ENCODE measurements at regions not wholly inside any gene's neighbourhood (a gene's known extent, or its start where the extent isn't known, plus 50 kb on each side); places are given as distances from the start of the nearest gene placed in this dataset.

DNA sequence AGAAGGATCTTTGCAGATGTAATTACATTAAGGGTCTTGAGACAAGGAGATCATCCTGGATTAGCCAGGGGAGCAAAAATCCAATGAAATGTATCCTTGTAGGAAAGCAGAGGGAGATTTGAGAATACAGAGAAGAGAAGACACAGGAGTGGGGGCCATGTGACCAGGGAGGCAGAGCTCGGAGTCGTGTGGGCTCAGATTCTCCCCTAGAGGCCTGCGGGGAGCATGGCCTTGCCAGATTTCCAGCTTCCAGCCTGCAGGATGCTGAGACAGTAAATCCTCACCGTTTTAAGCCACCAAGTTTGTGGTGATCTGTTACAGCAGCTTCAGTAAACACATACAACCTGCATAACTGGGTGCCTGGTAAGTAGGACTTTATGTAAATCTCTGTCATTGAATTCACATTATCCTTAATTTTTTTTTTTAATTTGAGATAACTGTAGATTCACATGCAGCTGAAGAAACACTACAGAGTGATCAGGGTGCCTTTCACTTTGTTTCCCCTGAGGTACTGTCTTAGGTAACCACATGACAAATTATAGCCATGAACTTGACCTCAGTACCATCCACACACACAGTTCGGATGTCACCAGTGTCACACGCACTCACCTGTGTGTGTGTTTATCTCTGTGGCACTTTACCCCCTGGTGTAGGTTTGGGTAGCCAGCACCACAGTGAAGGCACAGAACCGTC, 138.4 kb upstream of the HDAC4 start:
- no peak for DNase-seq

DNA sequence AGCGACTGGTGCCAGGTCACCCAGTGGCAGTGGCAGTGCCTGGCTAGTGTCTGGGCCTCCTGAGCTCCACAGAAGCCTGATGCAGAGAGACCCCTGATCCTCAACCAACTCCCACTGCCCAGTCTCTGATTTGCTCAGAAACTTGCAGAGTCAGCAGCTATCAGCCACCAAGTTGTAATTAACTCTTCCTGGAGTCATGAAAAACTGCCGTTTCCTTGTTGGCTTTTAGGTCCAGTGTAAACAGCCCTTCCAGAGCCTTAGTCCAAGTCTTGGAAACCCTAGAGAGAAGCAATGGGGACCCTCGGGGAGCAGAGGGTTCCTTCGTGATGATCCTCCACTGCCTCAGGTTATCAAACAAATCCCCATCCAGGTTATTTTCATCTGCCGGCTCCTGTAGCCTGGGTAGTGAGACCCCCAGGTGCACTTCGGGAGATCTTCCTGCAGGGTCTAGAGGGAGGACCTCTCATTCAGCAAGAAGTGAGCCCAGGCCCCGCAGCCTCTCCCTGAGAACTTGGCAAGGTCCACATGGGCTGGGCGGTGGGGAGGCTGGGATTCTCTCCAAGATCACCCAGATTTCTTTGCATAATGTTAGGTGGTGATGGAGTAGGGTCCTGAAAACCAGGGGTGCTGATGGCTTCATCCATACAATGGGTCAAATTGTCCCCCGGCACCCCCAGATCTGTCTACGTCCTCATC, 137.7 kb upstream of the HDAC4 start:
- no peak for DNase-seq

DNA sequence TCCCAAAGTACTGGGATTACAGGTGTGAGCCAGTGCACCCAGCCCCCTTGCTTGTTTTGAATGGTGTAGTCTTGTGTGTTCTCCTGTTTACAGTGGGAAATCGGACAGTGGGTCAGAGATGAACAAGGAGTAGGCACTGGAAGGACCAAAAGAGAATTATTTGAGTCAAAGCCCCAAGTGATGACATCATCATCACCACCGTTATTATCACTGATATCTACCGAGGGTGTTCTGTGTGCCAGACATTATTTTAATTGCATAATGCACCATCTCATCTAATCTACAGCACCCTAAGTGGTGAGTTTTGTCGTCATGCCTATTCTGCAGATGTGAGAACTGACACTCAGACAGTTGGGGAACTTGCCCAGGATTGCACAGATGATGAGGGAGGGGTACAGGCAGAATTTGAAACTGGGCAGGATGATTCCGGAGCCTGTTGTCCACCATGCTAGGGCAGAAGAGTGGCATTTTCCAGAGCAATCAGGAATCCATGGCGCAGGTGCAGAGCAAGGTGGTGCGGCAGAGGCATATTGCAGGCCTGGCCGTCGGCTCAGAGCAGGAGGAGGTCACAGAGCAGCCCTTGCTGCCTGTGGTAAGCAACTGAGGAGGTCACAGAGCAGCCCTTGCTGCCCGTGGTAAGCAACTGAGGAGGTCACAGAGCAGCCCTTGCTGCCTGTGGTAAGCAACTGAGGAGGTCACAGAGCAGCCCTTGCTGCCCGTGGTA, 137.0 kb upstream of the HDAC4 start:
- no peak for DNase-seq

DNA sequence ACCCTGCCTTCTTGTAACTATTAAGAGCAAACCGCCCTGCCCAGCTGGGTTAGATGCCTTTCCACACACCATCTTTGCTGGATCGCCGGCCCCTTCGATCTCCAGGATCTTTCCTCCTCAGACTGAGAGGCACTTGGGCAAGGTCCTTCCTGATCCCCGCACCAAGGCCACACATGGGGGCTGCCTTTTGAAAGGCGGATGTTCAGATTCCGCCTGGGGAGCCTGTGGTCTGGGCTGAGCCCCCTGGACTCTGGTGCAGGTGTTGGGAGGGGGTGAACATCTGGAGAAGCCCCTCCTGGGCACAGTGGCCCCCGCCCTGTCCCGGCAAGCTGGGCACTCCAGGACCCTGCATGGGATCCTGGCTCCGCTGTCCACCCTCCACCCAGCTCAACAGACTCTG, 135.4 kb upstream of the HDAC4 start:
- DNase-seq: no peak

DNA sequence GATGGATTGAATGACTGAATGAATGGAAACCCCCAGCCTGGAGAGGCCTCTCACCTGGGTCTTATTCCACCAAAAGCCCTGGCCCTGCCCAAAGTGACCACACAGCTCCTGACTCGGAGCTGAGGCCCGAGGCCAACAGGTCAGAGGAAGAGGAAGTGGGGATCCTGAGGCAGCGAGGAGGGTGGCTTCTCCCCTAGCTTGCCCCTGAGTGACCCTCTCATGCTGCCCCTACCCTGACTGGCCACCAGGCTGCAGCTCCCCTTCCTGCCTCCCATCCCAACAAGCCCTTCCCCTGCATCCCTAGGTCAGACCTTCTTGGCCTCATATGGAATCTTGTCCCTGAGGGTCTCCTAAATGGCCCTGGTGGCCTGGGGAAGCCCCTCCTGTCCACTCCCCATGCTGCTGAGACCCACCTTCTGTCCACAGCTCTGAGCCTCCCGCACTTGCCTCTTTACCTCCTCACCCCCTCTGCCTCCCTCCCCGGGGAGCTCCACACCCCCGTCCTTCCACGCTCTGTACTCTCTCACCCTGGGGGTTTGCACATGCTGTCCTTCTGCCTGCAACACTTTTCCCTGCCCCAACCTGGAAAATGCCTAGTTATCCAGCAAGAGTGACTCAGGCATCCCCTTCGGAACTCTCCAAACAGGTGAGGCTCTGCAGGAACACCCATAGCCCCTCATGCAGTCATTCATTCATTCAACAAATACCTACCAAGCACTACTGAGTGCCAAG, 134.8 kb upstream of the HDAC4 start:
- no peak for DNase-seq

DNA sequence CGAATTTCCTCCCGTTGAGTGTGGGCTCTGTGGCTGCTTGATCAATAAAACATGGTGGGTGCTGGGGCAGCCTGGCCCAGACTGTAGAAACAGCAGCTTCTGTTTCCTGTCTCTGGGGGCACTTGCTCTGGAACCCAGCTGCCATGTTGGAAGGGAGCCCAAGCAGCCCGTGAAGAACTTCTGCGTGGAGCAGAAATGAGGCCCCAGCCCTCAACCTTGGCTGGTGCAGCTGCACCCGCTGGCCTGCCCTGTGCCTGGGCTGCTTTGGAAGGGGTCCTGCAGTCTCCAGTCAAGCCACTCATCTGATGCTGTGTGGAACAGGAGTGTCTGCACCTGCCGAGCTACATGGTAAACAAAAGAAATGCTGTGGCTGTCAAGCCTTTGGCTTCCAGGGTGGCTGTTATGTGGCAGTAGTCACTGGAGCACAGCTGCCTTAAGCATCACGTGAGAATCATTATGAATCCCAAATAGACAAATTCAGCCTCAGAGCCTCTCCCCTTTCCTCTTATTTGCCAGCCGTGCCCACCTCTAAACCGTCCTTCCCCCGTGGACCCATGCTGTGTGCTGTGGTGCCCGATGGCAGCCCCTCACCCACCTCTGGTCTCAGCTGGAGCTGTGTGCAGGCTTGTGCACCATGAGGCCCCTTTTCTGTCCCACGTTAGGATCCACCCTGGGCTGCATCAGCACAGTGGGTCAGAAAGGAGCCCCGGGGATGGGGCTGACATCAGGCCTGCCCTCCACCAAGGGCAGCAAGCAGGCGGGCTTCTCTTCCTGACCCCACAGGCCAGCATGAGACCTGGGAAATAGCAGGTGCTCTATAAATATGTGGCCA, 134.0 kb upstream of the HDAC4 start:
- DNase-seq: no peak

DNA sequence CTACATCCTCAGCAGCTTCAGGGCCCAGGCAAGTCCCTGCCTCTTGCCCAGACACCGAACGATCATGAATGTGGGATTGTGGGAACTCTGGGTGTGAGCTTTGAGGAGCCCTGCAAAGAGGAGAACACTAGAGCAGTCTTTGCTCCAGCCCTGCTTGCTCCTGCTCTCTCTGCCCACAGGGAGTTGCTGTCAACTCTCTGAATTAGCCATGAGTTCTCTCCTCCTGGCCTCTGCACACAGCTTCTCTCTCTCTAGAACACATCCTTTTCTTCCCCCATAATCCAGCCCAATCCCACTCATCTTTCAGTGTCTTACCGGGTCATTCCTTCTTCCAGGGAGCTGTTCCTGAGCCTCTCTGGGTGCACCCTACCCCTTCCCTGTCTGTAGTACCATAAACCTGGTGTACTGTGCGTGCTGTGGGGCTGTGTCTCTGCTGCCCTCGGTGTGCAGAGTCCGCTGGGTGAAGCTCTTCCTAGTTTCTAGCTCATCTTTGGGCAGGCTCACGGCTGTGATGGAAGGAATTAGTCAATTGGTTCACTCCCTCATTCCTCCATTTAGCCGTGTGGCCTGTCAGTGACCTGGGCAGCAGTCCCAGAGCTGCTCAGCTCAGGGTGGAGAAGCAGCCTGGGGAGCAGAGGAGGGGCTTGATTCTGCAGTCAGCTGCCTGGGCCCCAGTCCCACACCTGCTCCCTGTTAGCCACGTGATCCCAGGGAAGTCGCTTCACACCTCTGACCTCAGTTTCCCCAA, 132.9 kb upstream of the HDAC4 start:
- no peak for DNase-seq

DNA sequence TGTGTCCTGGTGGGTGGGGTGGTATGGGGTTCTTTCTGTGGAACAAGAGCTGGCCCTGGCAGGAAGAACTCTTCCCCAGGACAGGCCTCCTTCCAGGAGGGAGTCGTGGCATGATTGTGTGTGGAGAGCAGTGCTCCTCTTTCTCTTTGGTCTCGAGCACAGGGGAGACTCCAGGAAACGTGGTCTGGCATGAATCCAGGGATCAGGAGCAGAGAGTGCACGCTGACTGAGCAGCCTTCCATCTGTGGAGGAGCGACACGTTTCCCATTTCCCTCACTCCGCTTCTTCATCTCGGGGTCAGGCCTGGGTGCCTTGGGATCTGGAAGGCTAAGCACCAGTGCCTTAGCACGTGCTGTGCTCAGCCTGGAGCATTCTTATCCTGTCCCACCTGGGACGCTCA, 132.0 kb upstream of the HDAC4 start:
- DNase-seq: no peak

DNA sequence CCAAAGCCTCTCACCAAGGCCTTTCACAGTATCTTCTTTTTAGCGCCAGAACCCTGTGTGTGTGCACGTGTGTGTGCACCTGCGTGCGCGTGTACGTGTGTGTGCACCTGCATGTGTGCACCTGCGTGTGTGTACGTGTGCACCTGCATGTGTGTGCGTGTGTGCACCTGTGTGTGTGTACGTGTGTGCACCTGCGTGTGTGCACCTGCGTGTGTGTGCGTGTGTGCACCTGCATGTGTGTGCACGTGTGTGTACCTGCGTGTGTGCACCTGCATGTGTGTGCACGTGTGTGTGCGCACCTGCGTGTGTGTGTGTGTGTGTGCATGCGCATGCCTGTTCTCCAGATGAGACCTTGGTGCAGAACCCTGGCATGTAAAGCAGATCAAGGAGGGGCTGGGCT, 131.4 kb upstream of the HDAC4 start:
- DNase-seq: no peak

DNA sequence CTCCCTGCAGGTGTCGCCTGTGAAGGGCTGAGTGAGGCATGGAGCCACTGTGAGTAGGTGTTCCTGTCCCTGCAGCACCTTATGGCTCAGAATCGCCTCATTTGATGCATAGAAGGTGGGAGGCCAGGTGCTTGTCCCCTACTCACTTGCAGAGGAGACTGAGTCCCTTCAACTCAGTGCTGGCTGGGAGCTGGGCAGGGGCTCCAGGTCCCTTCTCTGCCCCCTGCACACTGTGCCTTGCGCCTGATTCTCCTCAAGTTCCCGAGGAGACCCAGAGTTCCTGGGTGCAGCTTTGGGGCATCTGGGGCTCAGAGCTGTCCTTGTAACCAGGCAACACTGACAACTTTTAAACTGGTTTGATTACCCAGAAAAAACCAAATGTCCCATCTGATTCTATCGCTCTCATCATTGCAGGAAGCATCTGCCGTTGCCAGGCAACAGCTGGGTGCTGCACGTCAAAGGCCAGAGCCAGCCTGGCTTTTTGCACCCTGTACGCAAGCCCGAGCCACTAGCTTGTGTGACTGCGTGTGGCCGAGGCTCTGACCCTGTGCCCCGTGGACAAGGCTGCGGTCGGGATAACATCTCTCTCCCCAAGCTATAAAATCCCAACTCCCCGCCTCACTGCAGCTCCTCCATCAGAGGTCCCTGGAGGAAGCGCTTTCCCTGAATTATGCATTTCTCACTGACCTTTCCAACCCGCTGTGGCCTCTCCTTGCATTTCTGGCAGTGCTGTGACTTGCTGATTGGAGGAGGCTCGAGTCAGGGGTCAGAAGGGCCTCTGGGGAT, 130.8 kb upstream of the HDAC4 start:
- DNase-seq: no peak

DNA sequence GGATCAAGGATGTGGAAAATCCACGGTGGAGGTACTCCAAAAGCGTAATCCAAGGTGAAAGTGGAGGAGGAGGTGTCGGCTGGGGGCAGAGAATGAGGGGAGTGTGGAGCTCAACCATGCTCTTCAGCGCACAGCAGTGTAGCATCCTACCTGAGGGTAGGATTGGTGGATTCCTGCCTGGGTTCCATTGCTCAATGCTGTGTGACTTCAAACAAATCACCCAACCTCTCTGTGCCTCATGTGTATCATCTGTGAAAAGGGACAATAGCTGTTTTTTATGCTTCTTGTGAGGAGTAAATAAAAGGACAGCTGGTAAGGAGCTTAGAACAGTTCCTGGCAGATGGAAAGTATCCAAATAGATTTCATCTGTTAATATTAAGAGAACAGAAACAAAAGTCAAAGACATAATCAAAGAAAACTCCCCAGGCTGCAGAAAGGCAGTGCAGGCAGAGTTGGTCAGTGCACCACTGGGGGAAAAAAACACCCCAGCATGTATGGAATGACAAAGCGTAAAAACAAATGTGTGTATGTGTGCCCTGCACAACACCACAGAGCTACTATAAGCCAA, 130.0 kb upstream of the HDAC4 start:
- no peak for DNase-seq

DNA sequence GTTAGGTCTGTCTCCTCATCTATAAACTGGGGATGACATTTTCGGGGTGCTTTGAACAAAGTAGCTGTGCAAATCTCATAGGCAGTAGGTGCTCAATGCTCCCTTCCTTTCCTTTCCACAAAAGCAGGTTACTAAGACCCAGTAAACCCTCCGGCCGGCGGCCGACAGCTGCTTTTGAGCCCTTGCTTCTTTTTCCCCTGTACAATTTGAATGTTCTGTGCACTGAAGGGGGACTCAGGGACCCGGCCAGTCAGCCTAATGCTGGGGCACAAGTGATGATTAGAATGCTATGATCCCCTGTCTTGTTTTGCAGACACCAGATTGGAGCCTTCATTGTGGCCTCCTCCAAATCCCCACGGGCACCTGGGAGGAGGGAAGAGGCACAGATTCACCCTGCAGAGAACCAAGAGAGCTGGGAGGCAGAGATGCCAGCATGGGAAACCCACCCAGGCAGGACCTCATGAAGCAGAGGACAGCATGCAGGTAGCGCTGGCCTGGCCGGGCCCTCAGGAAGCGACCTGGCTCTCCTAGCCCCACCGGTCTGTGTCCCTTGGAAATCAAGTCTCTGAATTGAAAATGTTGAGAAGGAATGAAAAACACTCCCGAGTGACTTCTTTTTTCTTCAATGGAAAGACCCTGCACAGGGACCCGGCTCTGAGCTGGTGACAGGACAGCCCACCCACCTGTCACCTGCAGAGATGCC, 128.6 kb upstream of the HDAC4 start:
- no peak for DNase-seq

DNA sequence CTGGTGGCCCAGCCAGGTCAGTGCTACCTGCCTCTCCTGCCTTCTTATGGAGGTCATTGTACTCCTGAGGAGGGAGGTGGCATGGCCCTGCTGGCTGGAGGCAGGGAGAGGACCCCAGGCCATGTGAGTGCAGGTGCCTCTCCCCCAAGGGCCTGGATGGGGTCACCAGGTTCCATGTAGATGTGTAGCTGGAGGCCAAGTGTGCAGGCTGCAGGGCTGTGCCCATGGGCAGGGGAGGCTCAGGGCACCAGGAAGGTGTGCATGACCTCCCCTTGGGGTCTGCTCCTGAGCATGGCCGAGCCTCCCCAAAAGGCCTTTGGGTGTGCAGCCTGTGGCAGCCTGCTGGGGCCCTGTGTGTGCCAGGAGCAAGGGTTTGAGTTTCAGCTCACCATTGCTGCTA, 128.1 kb upstream of the HDAC4 start:
- no peak for DNase-seq

DNA sequence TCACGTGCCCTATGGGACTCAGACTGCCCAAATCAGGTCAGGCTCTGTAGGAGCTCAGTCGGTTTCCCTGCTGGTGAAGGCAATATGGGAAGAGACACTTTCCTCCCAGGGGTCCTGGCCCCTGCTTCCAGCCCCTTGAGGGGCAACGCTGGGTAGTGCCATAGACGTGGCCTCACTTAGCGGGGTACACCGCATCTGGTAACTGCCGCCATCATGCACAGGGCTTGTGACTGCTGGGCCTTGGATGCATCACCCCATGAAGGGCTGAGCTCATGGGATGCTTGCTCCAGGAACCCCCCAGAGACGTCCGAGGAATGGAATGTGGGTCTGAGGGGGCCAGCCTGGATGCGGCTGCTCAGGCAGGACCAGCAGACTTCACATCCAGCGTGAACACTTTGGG, 127.3 kb upstream of the HDAC4 start:
- no peak for DNase-seq

DNA sequence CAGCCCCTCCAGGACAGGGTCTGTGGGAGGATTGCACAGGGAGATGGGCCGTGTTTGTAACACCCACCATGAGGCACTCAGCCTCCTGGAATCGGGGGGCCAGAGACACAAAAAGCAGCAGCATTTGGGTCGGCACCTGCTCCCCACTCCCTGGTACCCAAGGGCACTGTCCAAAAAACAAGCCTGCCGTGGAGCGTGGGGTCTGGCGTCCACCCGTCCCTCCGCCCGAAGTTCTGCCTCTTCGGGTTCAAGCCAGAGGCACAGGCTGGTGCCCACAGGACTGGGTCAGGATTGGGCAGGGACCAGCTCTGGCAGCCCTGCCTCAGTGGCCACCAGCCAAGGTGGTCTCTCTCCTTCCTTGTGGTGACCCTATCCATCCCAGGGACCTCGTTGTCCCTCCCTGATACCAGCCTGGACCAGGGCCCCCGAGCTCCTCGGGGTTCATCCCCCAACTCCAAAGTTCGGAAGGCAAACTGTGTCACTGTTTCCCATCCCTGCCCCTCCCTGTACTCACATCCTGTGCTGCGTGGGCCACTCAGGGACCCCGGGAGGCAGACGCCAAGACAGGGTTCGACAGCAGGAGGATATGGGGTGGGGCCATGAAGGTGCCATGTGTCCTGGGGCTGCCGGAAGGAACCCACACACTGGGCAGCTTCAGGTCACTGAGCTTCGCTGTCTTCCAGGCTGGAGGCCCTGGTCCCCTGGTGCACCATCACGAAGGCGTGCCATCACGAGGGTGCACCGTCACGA, 126.0 kb upstream of the HDAC4 start:
- no peak for DNase-seq

DNA sequence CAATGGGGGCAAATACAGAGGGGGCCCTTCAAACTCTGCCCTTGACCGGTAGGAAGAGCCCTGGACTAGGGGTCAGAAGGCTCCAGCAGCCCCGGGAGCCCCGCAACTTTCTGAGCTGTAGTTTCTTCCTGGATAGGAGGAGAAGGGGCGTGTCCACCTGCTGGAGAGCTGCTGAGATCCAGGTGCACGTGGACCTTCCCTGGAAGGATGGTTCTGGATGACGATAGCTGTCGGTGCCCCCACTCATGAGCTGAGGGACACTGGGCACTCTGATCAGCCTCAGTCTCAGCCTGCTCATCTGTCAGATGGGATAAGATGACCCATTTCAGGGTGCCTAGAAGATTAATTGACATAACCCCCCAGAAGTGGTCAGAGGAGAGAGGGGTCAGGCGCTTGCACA, 125.2 kb upstream of the HDAC4 start:
- DNase-seq: no peak

DNA sequence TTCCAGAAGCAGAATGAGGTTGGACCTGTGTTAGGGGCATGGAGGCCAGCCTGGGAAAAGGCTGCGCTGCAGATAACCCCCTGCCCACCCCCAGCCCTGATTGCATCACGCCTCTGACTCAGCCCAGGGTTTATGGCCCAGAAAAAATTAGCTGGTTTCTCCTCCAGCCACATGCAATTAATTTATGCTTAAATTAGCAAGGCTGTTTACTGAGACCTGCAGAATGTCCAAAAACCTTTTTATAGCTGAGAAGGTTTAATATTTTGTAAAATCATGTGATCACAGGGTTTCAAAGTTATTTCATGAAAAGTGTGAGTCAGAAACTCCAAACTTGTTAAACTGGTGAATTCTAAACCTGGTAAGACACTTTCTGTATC, 123.1 kb upstream of the HDAC4 start:
- no peak for DNase-seq

DNA sequence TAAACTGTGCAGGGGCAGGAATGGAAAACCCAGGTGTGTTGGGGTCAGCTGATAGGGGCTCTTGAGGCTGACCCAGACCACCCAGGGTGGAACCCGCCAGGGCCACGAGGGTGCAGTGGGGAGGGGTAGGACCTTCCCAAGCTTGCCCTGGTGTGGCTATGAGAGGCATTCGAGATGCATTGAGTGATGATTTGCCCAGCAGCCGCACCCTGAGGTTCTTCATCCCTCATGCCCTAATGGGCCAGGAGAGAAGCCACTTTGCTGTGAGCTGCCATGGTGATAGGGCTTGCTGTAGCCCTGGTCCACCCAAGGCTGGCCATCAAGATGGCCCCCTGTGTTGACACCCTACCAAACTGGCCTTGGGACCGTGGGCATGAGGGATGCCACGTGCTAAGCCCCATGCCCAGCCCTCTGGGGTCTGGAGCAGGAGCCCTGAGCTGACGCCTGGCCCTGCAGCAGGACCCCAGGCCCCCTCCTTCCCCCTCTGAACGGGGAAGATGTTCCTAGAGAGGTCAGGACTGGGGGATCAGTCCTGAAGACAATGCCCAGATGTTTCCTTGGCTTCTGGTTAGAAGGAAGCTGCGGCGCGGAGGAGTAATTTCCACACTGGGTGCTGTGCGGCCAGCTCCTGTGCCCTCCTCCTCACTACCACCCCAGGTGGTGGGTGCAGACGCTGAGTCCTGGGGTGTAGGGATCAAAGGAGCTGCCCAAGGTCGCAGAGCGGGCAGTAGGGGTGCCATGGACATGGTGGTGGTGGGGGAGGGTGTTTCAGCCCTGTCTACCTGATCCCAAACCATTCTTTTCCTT, 122.5 kb upstream of the HDAC4 start:
- DNase-seq: no peak

Measured in hippocampal formation (tissue), 2 donors.